ENCODE measurements at regions not wholly inside any gene's neighbourhood (a gene's known extent, or its start where the extent isn't known, plus 50 kb on each side); places are given as distances from the start of the nearest gene placed in this dataset.

- no peak overlapping the region for H3K27ac ChIP-seq
- 48 to 67% (median 53%) methylated on average over 6 of the region's 6 CpGs for WGBS, 3 donors
- H3K36me3 ChIP-seq = no peaks in the 10 kb centered on the region
- no peak for TF ChIP-seq EP300 (IDR thresholded peaks at IDR 0.05)
- TF ChIP-seq, protein P1, sequence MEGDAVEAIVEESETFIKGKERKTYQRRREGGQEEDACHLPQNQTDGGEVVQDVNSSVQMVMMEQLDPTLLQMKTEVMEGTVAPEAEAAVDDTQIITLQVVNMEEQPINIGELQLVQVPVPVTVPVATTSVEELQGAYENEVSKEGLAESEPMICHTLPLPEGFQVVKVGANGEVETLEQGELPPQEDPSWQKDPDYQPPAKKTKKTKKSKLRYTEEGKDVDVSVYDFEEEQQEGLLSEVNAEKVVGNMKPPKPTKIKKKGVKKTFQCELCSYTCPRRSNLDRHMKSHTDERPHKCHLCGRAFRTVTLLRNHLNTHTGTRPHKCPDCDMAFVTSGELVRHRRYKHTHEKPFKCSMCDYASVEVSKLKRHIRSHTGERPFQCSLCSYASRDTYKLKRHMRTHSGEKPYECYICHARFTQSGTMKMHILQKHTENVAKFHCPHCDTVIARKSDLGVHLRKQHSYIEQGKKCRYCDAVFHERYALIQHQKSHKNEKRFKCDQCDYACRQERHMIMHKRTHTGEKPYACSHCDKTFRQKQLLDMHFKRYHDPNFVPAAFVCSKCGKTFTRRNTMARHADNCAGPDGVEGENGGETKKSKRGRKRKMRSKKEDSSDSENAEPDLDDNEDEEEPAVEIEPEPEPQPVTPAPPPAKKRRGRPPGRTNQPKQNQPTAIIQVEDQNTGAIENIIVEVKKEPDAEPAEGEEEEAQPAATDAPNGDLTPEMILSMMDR (IDR thresholded peaks at IDR 0.05) = no peak
- no peak for TF ChIP-seq POLR2A (IDR thresholded peaks at IDR 0.05)
- DNase-seq = no peak
- intact Hi-C loops (cut with DNase I) = no loop called here
- H3K27me3 ChIP-seq = no peaks in the 10 kb centered on the region
- H3K4me1 ChIP-seq (ENCODE audit: insufficient read depth) = no peaks in the 10 kb centered on the region
- H3K4me3 ChIP-seq = no peak overlapping the region
- H3K9me3 ChIP-seq = no peaks in the 10 kb centered on the region
Measured at GRCh38 chr5:29547236-29547865, 1646.1 kb upstream of the CDH6 start.

DNA sequence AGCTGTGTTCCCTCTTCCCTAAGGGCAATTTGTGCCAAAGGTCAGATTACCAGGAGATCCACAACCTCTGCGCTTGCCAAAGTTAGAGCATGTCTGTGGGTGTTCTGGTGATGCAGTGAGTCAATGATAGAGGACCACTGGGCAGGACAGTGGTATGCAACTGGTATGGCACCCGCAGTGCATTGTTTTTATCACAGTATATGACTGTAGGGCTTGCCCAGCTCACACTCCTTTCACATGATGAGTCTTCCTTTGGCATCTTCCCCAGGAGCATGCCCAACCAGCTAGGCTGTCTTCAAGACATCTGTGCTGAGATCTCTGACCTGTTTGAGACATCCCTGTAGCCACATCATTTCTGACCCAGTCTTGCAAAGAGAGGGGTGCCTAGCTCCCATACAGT is 1650.0 kb upstream of the CDH6 start:
- intact Hi-C loops (cut with DNase I) = no loop called here
- H3K9me3 ChIP-seq = peaks cover 0 to 4% of the 10 kb centered on the region in 2 donors

DNA sequence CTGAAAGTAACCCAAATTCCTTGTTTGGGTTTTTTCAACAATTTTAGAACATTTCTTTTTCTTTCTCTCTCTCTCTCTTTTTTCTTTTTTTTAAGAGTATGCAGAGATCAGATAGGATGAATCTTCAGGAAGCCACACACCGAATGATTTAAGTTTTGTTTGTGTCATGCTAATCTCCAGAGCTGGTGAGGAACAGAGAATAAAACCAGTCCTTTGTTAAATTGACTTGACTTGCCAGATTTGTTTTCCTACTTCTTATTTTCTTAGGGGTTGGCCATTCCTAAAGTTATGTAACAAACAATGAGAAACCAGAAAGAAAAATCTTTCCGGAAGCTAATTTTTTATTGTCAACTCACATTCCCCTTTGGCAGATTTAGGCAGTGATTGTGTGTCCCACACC is 1669.3 kb upstream of the CDH6 start:
- no peaks in the 10 kb centered on the region for H3K4me1 ChIP-seq (ENCODE audit: insufficient read depth)
- intact Hi-C loops (cut with DNase I) = no loop called here
- H3K27ac ChIP-seq = no peak overlapping the region
- no peaks in the 10 kb centered on the region for H3K36me3 ChIP-seq
- TF ChIP-seq POLR2A (IDR thresholded peaks at IDR 0.05) (no peak), EP300 (IDR thresholded peaks at IDR 0.05) (no peak)
- TF ChIP-seq, protein P1 (IDR thresholded peaks at IDR 0.05) = no peak
- no peaks in the 10 kb centered on the region for H3K9me3 ChIP-seq
- no peaks in the 10 kb centered on the region for H3K27me3 ChIP-seq
- WGBS, 3 donors = 43 to 47% (median 43%) methylated on average over 2 of the region's 2 CpGs
- no peak overlapping the region for H3K4me3 ChIP-seq
- DNase-seq = no peak

More for the DNA sequence above, 1650.0 kb upstream of the CDH6 start:
- no peak for DNase-seq
- 82 to 90% (median 84%) methylated on average over 2 of the region's 2 CpGs for WGBS, 3 donors
- H3K4me1 ChIP-seq (ENCODE audit: insufficient read depth) = no peaks in the 10 kb centered on the region
- TF ChIP-seq, protein P1 (IDR thresholded peaks at IDR 0.05) = no peak
- TF ChIP-seq POLR2A (IDR thresholded peaks at IDR 0.05) (no peak), EP300 (IDR thresholded peaks at IDR 0.05) (no peak)
- H3K36me3 ChIP-seq = no peaks in the 10 kb centered on the region
- no peaks in the 10 kb centered on the region for H3K27me3 ChIP-seq
- no peak overlapping the region for H3K4me3 ChIP-seq
- no peak overlapping the region for H3K27ac ChIP-seq

DNA sequence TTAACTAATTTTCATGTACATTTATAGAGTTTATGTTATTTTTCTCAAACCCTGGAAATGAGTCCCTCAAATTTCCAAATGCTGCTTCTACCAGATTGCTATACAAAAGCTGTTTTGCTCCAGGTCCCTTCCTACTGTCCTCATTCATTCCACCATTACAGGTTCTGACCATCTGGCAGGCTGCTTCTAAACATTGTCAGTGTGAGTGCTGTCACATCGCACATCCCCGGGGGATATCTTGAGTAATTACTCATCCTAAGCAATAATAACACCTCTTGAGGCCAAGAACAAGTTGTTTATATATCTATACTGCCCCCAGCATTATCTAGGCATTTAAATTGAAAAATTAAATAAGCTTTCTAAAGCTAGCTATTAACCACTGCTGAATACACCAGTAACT is 1675.3 kb upstream of the CDH6 start:
- Histone ChIP-seq H3K9me3 (no peaks in the 10 kb centered on the region), H3K27ac (no peak overlapping the region), H3K27me3 (no peaks in the 10 kb centered on the region), H3K4me1 (ENCODE audit: insufficient read depth) (no peaks in the 10 kb centered on the region), H3K4me3 (no peak overlapping the region), H3K36me3 (no peaks in the 10 kb centered on the region)
- TF ChIP-seq EP300 (IDR thresholded peaks at IDR 0.05) (no peak), POLR2A (IDR thresholded peaks at IDR 0.05) (no peak)
- TF ChIP-seq, protein P1 (IDR thresholded peaks at IDR 0.05) = no peak
- no peak for DNase-seq
- intact Hi-C loops (cut with DNase I) = no loop called here
- 57 to 69% (median 58%) methylated on average over 2 of the region's 2 CpGs for WGBS, 3 donors

Data from ovary (tissue), 7 donors.